HCT116 (cell line): ENCODE measurements at regions not wholly inside any gene's neighbourhood (a gene's known extent, or its start where the extent isn't known, plus 50 kb on each side); places are given as distances from the start of the nearest gene placed in this dataset.

ENCODE experiments used
- ATAC-seq: fragments of 200-7000 bp; cut with Tn5 transposase; 2 replicates; pipeline ENCODE4 v1.9.1; 2020; ENCODE audit warnings: mild to moderate bottlenecking, moderate library complexity
- BruUV-seq: library from RNA; stranded (reverse); fragments of 400-500 nt; replicated peaks from 2 replicates; lab custom pipeline; 2021; lab: Mats Ljungman, UMichigan
- CTCF ChIA-PET: fragments of 300-600 bp; sonication (Branson Sonifier 250); formaldehyde crosslinking; loops from one replicate; lab custom pipeline; 2021; ENCODE audit warnings: antibody characterized with exemption; lab: Charles Lee
- POLR2A ChIA-PET: fragments of 300-600, 350-600 bp; sonication (Branson Sonifier 250); formaldehyde crosslinking; loops from one replicate; lab custom pipeline; 2021; ENCODE audit warnings: antibody characterized with exemption; lab: Charles Lee
- RAD21 ChIA-PET, 2 experiments: fragments of 300-600 bp; sonication (Branson Sonifier 250); formaldehyde crosslinking; loops; one replicate each; lab custom pipeline; 2023; ENCODE audit warnings: low total read pairs in 2 of 2; ENCODE audit not compliant: uncharacterized antibody in 2 of 2, unreplicated experiment in 2 of 2, low non-redundant PET in 1 of 2; lab: Charles Lee
- DNase-seq: peaks from one replicate; pipeline ENCODE4 v3.0.0-alpha.2; 2010; ENCODE audit warnings: low read depth, low spot score
- H2AFZ ChIP-seq: fragments of 200-600 bp; shearing (Covaris generic), sonication (generic); 2 replicates; pipeline ENCODE4 v1.6.1; 2017; ENCODE audit warnings: low read depth, mixed run types, mixed read lengths, antibody characterized with exemption, low read length; ENCODE audit not compliant: poor library complexity, severe bottlenecking
- H3K27ac ChIP-seq: 2 replicates; pipeline ENCODE4 v1.5.1; 2012; ENCODE audit warnings: low read depth, low read length
- H3K27me3 ChIP-seq: fragments of 200-600 bp; sonication (generic); 2 replicates; pipeline ENCODE4 v1.6.1; 2016; ENCODE audit warnings: mixed run types, low read length, mixed read lengths; ENCODE audit not compliant: insufficient read depth
- H3K36me3 ChIP-seq, 2 experiments: fragments of 200-500 bp in 1 of 2; fragments of 200-600 bp in 1 of 2; sonication (Bioruptor generic) in 1 of 2; sonication (generic) in 1 of 2; 2 replicates each; pipeline versions ENCODE4 v1.5.1 to v1.6.1; 2014 to 2016; ENCODE audit warnings: low read length in 2 of 2, inconsistent platforms in 1 of 2, mixed read lengths in 1 of 2, mixed run types in 1 of 2; ENCODE audit not compliant: insufficient read depth in 2 of 2, control insufficient read depth in 1 of 2
- H3K4me1 ChIP-seq, 2 experiments: fragments of 200-600 bp in 1 of 2; sonication (generic) in 1 of 2; 2 replicates each; pipeline versions ENCODE4 v1.5.1 to v1.6.1; 2012 to 2017; ENCODE audit warnings: low read length in 2 of 2, inconsistent platforms in 1 of 2, mild to moderate bottlenecking in 1 of 2, mixed read lengths in 1 of 2, mixed run types in 1 of 2, moderate library complexity in 1 of 2; ENCODE audit not compliant: insufficient read depth in 2 of 2, control insufficient read depth in 1 of 2
- H3K4me2 ChIP-seq: fragments of 200-600 bp; sonication (generic); 2 replicates; pipeline ENCODE4 v1.6.1; 2017; ENCODE audit warnings: mixed run types, low read length, mixed read lengths
- H3K4me3 ChIP-seq, 2 experiments: fragments of 200-600 bp in 1 of 2; sonication (generic) in 1 of 2; replicated peaks in 1 of 2; 2 replicates each; pipeline ENCODE4 v1.5.1; 2011 to 2016; ENCODE audit warnings: low read length in 2 of 2, control low read depth in 1 of 2, low read depth in 1 of 2, mild to moderate bottlenecking in 1 of 2, mixed read lengths in 1 of 2, mixed run types in 1 of 2
- H3K79me2 ChIP-seq: fragments of 200-600 bp; sonication (generic); 2 replicates; pipeline ENCODE4 v1.6.1; 2017; ENCODE audit warnings: mild to moderate bottlenecking, mixed run types, low read length, moderate library complexity, mixed read lengths; ENCODE audit not compliant: insufficient read depth
- H3K9ac ChIP-seq: fragments of 200-600 bp; sonication (generic); 2 replicates; pipeline ENCODE4 v1.6.1; 2016; ENCODE audit warnings: low read length, mixed read lengths
- H3K9me2 ChIP-seq: fragments of 200-600 bp; sonication (generic), shearing (Covaris generic); 2 replicates; pipeline ENCODE4 v1.6.1; 2017; ENCODE audit warnings: mixed run types, mild to moderate bottlenecking, moderate library complexity; ENCODE audit not compliant: insufficient read depth
- H3K9me3 ChIP-seq, 2 experiments: fragments of 200-500 bp in 1 of 2; fragments of 200-600 bp in 1 of 2; sonication (Bioruptor generic) in 1 of 2; sonication (generic) in 1 of 2; 2 replicates each; pipeline ENCODE4 v1.6.1; 2014 to 2017; ENCODE audit warnings: low read length in 2 of 2, mixed read lengths in 2 of 2, inconsistent platforms in 1 of 2, low read depth in 1 of 2, mild to moderate bottlenecking in 1 of 2, mixed run types in 1 of 2, moderate library complexity in 1 of 2; ENCODE audit not compliant: control insufficient read depth in 1 of 2, insufficient read depth in 1 of 2
- H4K20me1 ChIP-seq: fragments of 200-600 bp; sonication (generic), shearing (Covaris generic); 2 replicates; pipeline ENCODE4 v1.6.1; 2017; ENCODE audit warnings: mixed run types, mild to moderate bottlenecking, moderate library complexity; ENCODE audit not compliant: insufficient read depth
- CEBPB ChIP-seq: IDR thresholded peaks from 2 replicates; pipeline ENCODE4 v1.6.1; 2012; ENCODE audit warnings: low read depth
- EGR1 ChIP-seq: IDR thresholded peaks from 2 replicates; pipeline ENCODE4 v1.6.1; 2012; ENCODE audit warnings: low read depth
- ELF1 ChIP-seq: IDR thresholded peaks from 2 replicates; pipeline ENCODE4 v1.6.1; 2012; ENCODE audit warnings: low read depth, borderline replicate concordance
- EZH2phosphoT487 ChIP-seq: fragments of 200-600 bp; IDR thresholded peaks from 2 replicates; pipeline ENCODE4 v1.6.1; 2018; ENCODE audit warnings: antibody characterized with exemption, borderline replicate concordance
- SIN3A ChIP-seq: IDR thresholded peaks from 2 replicates; pipeline ENCODE4 v1.6.1; 2012; ENCODE audit warnings: low read depth
- SRF ChIP-seq: IDR thresholded peaks from 2 replicates; pipeline ENCODE4 v1.6.1; 2012; ENCODE audit warnings: low read depth
- TCF7L2 ChIP-seq: IDR thresholded peaks from 2 replicates; pipeline ENCODE4 v1.7.0; 2011; ENCODE audit warnings: borderline replicate concordance, inconsistent platforms; ENCODE audit not compliant: insufficient read depth, insufficient read length; ENCODE audit errors: extremely low read depth
- intact Hi-C: fragments of 100-400 bp; cut with micrococcal nuclease; formaldehyde crosslinking; loops from 2 replicates; pipeline ENCODE4 v1.10.0; 2022
- TF ChIP-seq, protein P1 (sequence below): IDR thresholded peaks from 2 replicates; pipeline ENCODE4 v1.6.1; 2012; ENCODE audit warnings: low read depth
- TF ChIP-seq, protein P2 (sequence below): IDR thresholded peaks from 2 replicates; pipeline ENCODE4 v1.6.1; 2012
- TF ChIP-seq, protein P3 (sequence below): IDR thresholded peaks from 2 replicates; pipeline ENCODE4 v1.6.1; 2011; ENCODE audit warnings: mild to moderate bottlenecking, low read length, moderate library complexity; ENCODE audit not compliant: insufficient replicate concordance; ENCODE audit errors: extremely low read depth

DNA sequence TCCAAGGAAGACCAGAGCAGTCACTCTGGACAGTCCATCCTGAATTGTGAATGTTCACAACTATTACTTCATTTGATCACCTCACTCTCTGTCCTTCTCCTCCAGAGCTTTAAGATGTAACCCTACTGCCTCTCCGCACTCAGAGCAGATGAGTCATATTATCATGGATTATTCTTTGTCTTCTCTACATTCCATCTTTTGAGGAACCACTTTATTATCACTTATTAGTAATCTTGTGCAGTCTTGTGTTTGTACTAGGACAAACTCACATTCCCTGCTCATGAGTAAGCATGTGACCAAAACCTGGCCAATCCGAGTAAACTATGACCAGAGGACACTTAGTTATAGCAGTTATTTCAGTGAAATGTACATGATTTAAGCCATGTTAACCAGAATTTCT, 401.5 kb upstream of the ADGRB3 start:
- Histone ChIP-seq H3K27ac (no peak overlapping the region), H3K79me2 (no peaks in the 10 kb centered on the region), H2AFZ (no peak overlapping the region), H3K4me3 (no peak overlapping the region), H4K20me1 (no peaks in the 10 kb centered on the region), H3K9ac (no peak overlapping the region), H3K36me3 (no peaks in the 10 kb centered on the region), H3K4me2 (no peak overlapping the region), H3K4me1 (no peaks in the 10 kb centered on the region), H3K9me2 (no peaks in the 10 kb centered on the region), H3K27me3 (no peaks in the 10 kb centered on the region), H3K9me3 (peaks cover 4 to 32% of the 10 kb centered on the region in 2 experiments; a peak in 2 of 4 replicates)
- no peak for TF ChIP-seq SRF
- no peak for TF ChIP-seq EZH2phosphoT487
- TF ChIP-seq, protein P1, sequence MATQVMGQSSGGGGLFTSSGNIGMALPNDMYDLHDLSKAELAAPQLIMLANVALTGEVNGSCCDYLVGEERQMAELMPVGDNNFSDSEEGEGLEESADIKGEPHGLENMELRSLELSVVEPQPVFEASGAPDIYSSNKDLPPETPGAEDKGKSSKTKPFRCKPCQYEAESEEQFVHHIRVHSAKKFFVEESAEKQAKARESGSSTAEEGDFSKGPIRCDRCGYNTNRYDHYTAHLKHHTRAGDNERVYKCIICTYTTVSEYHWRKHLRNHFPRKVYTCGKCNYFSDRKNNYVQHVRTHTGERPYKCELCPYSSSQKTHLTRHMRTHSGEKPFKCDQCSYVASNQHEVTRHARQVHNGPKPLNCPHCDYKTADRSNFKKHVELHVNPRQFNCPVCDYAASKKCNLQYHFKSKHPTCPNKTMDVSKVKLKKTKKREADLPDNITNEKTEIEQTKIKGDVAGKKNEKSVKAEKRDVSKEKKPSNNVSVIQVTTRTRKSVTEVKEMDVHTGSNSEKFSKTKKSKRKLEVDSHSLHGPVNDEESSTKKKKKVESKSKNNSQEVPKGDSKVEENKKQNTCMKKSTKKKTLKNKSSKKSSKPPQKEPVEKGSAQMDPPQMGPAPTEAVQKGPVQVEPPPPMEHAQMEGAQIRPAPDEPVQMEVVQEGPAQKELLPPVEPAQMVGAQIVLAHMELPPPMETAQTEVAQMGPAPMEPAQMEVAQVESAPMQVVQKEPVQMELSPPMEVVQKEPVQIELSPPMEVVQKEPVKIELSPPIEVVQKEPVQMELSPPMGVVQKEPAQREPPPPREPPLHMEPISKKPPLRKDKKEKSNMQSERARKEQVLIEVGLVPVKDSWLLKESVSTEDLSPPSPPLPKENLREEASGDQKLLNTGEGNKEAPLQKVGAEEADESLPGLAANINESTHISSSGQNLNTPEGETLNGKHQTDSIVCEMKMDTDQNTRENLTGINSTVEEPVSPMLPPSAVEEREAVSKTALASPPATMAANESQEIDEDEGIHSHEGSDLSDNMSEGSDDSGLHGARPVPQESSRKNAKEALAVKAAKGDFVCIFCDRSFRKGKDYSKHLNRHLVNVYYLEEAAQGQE = no peak
- TF ChIP-seq CEBPB = no peak
- no peak for TF ChIP-seq TCF7L2
- intact Hi-C loops = no loop called here
- ChIA-PET RAD21 (no interaction called here), POLR2A (no interaction called here), CTCF (no interaction called here)
- BruUV-seq = no TSS peak
- no peak for DNase-seq
- ATAC-seq = no peak

DNA sequence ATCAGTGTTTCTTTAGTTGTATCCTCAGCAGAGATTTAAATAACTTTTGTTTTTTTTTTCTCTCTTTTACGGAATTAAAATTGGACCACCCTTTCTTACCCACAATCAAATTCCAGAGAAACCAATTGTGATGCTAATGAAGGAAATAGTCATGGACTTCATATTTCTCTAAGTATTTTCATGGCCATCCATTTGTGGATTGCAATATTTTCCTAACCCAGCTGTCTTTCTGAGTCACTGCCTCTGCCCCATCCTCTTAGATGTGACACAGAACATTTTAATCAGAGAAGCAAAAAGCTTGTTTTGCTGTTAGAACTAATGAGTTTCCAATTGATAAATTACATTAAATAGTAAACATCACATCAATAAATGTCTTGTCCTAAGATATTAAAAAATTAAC, 405.5 kb upstream of the ADGRB3 start:
- Histone ChIP-seq H3K79me2 (no peaks in the 10 kb centered on the region), H3K9me3 (peaks cover 0 to 24% of the 10 kb centered on the region in 2 experiments; a peak in 2 of 4 replicates), H4K20me1 (no peaks in the 10 kb centered on the region), H3K36me3 (no peaks in the 10 kb centered on the region), H3K4me3 (no peak overlapping the region), H3K27ac (no peak overlapping the region), H3K9ac (no peak overlapping the region), H3K27me3 (no peaks in the 10 kb centered on the region), H2AFZ (no peak overlapping the region), H3K4me1 (no peaks in the 10 kb centered on the region), H3K9me2 (no peaks in the 10 kb centered on the region), H3K4me2 (no peak overlapping the region)
- ATAC-seq = no peak
- intact Hi-C loops = no loop called here
- ChIA-PET CTCF (no interaction called here), POLR2A (no interaction called here), RAD21 (no interaction called here)
- no TSS peak for BruUV-seq
- DNase-seq = no peak
- TF ChIP-seq SIN3A = no peak
- no peak for TF ChIP-seq ELF1
- TF ChIP-seq SRF = no peak
- TF ChIP-seq EGR1 = no peak
- TF ChIP-seq, protein P2, sequence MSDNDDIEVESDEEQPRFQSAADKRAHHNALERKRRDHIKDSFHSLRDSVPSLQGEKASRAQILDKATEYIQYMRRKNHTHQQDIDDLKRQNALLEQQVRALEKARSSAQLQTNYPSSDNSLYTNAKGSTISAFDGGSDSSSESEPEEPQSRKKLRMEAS = no peak
- TF ChIP-seq, protein P3, sequence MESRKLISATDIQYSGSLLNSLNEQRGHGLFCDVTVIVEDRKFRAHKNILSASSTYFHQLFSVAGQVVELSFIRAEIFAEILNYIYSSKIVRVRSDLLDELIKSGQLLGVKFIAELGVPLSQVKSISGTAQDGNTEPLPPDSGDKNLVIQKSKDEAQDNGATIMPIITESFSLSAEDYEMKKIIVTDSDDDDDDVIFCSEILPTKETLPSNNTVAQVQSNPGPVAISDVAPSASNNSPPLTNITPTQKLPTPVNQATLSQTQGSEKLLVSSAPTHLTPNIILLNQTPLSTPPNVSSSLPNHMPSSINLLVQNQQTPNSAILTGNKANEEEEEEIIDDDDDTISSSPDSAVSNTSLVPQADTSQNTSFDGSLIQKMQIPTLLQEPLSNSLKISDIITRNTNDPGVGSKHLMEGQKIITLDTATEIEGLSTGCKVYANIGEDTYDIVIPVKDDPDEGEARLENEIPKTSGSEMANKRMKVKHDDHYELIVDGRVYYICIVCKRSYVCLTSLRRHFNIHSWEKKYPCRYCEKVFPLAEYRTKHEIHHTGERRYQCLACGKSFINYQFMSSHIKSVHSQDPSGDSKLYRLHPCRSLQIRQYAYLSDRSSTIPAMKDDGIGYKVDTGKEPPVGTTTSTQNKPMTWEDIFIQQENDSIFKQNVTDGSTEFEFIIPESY = no peak
